IMR-90 (cell line): ENCODE measurements at regions not wholly inside any gene's neighbourhood (a gene's known extent, or its start where the extent isn't known, plus 50 kb on each side); places are given as distances from the start of the nearest gene placed in this dataset.

ENCODE experiments used
- ATAC-seq: fragments of 200-7000 bp; cut with Tn5 transposase; 2 replicates; pipeline ENCODE4 v1.9.1; 2020; ENCODE audit warnings: low read depth, mild to moderate bottlenecking, moderate library complexity
- BruUV-seq: library from RNA; stranded (reverse); fragments of 400-500 nt; replicated peaks from 2 replicates; lab custom pipeline; 2021; lab: Mats Ljungman, UMichigan
- CTCF ChIA-PET: fragments of 300-600 bp; formaldehyde crosslinking; extraction: SDS; loops from one replicate; lab custom pipeline; 2021; ENCODE audit warnings: antibody characterized with exemption; lab: Yijun Ruan, JAX
- POLR2A ChIA-PET: fragments of 300-600 bp; sonication (Branson Sonifier 250); formaldehyde crosslinking; loops from one replicate; lab custom pipeline; 2022; ENCODE audit warnings: antibody characterized with exemption; ENCODE audit not compliant: unreplicated experiment; lab: Charles Lee
- DNase-seq: peaks from one replicate; pipeline ENCODE4 v3.0.0; 2013
- H2AFZ ChIP-seq: replicated peaks from 2 replicates; pipeline ENCODE3; 2013; ENCODE audit warnings: low read length, mild to moderate bottlenecking; ENCODE audit not compliant: poor library complexity
- H2AK5ac ChIP-seq: 2 replicates; pipeline ENCODE4 v1.6.1; 2013; ENCODE audit warnings: low read depth, low read length, inconsistent platforms
- H2AK9ac ChIP-seq: replicated peaks from 2 replicates; pipeline ENCODE3; 2013; ENCODE audit warnings: mild to moderate bottlenecking, low read depth, low read length, moderate library complexity; ENCODE audit not compliant: poor library complexity
- H2BK120ac ChIP-seq: 2 replicates; pipeline ENCODE4 v1.6.1; 2013; ENCODE audit warnings: low read depth, low read length, inconsistent platforms
- H2BK15ac ChIP-seq: 3 replicates; pipeline ENCODE4 v1.6.1; 2013; ENCODE audit warnings: low read depth, low read length, inconsistent platforms
- H2BK20ac ChIP-seq: 2 replicates; pipeline ENCODE4 v1.6.1; 2013; ENCODE audit warnings: low read depth, mild to moderate bottlenecking, inconsistent platforms, low read length, moderate library complexity
- H2BK5ac ChIP-seq: 2 replicates; pipeline ENCODE4 v1.6.1; 2013; ENCODE audit warnings: mild to moderate bottlenecking, low read depth, low read length, inconsistent platforms; ENCODE audit not compliant: poor library complexity, severe bottlenecking
- H3K14ac ChIP-seq: replicated peaks from 2 replicates; pipeline ENCODE4 v1.6.1; 2013; ENCODE audit warnings: low read depth, low read length, inconsistent platforms
- H3K18ac ChIP-seq: 2 replicates; pipeline ENCODE4 v1.6.1; 2013; ENCODE audit warnings: low read depth, low read length, control low read depth
- H3K23ac ChIP-seq: 2 replicates; pipeline ENCODE4 v1.6.1; 2013; ENCODE audit warnings: low read depth, low read length, inconsistent platforms
- H3K27ac ChIP-seq: 2 replicates; pipeline ENCODE4 v1.5.1; 2013; ENCODE audit warnings: mild to moderate bottlenecking, control low read depth, low read length; ENCODE audit not compliant: insufficient read depth
- H3K27me3 ChIP-seq: 2 replicates; pipeline ENCODE4 v1.6.1; 2013; ENCODE audit warnings: low read length; ENCODE audit not compliant: control insufficient read depth, insufficient read depth
- H3K36me3 ChIP-seq: 2 replicates; pipeline ENCODE4 v1.6.1; 2013; ENCODE audit warnings: low read length, mixed read lengths; ENCODE audit not compliant: control insufficient read depth, insufficient read depth
- H3K4ac ChIP-seq: 2 replicates; pipeline ENCODE4 v1.6.1; 2013; ENCODE audit warnings: low read depth, low read length, inconsistent platforms
- H3K4me1 ChIP-seq: 2 replicates; pipeline ENCODE4 v1.6.1; 2013; ENCODE audit warnings: low read length, mixed read lengths; ENCODE audit not compliant: control insufficient read depth, insufficient read depth
- H3K4me2 ChIP-seq: 2 replicates; pipeline ENCODE4 v1.6.1; 2013; ENCODE audit warnings: low read depth, mild to moderate bottlenecking, control low read depth, low read length, moderate library complexity
- H3K4me3 ChIP-seq: 2 replicates; pipeline ENCODE4 v1.5.1; 2013; ENCODE audit warnings: low read depth, mild to moderate bottlenecking, control low read depth, low read length, moderate library complexity; ENCODE audit not compliant: insufficient read depth
- H3K56ac ChIP-seq: 2 replicates; pipeline ENCODE4 v1.6.1; 2013; ENCODE audit warnings: low read length, inconsistent platforms; ENCODE audit not compliant: insufficient read depth; ENCODE audit errors: extremely low read depth
- H3K79me1 ChIP-seq, 2 experiments: 2 replicates each; pipeline ENCODE4 v1.6.1; 2013; ENCODE audit warnings: low read length in 2 of 2, inconsistent platforms in 1 of 2, low read depth in 1 of 2
- H3K9ac ChIP-seq: 2 replicates; pipeline ENCODE4 v1.6.1; 2013; ENCODE audit warnings: low read depth, low read length, control low read depth
- H3K9me1 ChIP-seq: 2 replicates; pipeline ENCODE4 v1.6.1; 2013; ENCODE audit warnings: low read length, inconsistent platforms; ENCODE audit not compliant: insufficient read depth
- H3K9me3 ChIP-seq: 2 replicates; pipeline ENCODE4 v1.6.1; 2013; ENCODE audit warnings: low read length; ENCODE audit not compliant: control insufficient read depth, insufficient read depth
- H4K20me1 ChIP-seq: 2 replicates; pipeline ENCODE4 v1.6.1; 2013; ENCODE audit warnings: low read length, inconsistent platforms; ENCODE audit not compliant: insufficient read depth
- H4K5ac ChIP-seq: 2 replicates; pipeline ENCODE4 v1.6.1; 2013; ENCODE audit warnings: mild to moderate bottlenecking, low read depth, low read length, control low read depth
- H4K8ac ChIP-seq, 2 experiments: 2 replicates each; pipeline ENCODE4 v1.6.1; 2013; ENCODE audit warnings: low read depth in 2 of 2, low read length in 2 of 2, control low read depth in 1 of 2, inconsistent platforms in 1 of 2
- H4K91ac ChIP-seq: 2 replicates; pipeline ENCODE4 v1.6.1; 2013; ENCODE audit warnings: low read depth, low read length, inconsistent platforms; ENCODE audit not compliant: insufficient read depth
- CHD1 ChIP-seq: IDR thresholded peaks from 2 replicates; pipeline ENCODE4 v1.6.1; 2012; ENCODE audit warnings: low read depth, low read length, improper control_type of control experiment
- CTCF ChIP-seq: conservative IDR thresholded peaks from 2 replicates; pipeline ENCODE4 v1.5.1; 2012; ENCODE audit warnings: mild to moderate bottlenecking, low read depth, low read length, improper control_type of control experiment
- MXI1 ChIP-seq: IDR thresholded peaks from 2 replicates; pipeline ENCODE4 v1.6.1; 2012; ENCODE audit warnings: low read depth, mild to moderate bottlenecking, low read length, moderate library complexity, borderline replicate concordance
- NFE2L2 ChIP-seq: fragments of 150-350 bp; IDR thresholded peaks from 2 replicates; pipeline ENCODE4 v1.6.1; 2016; ENCODE audit warnings: low read depth, mild to moderate bottlenecking, low read length
- POLR2A ChIP-seq: IDR thresholded peaks from 2 replicates; pipeline ENCODE4 v1.6.1; 2012; ENCODE audit warnings: mild to moderate bottlenecking, low read depth, low read length
- RAD21 ChIP-seq: IDR thresholded peaks from 2 replicates; pipeline ENCODE4 v1.6.1; 2012; ENCODE audit warnings: low read length, improper control_type of control experiment
- SMC3 ChIP-seq: fragments of 150-350 bp; IDR thresholded peaks from 2 replicates; pipeline ENCODE4 v1.6.1; 2016; ENCODE audit warnings: low read depth, mild to moderate bottlenecking, antibody characterized with exemption, low read length, moderate library complexity
- USF2 ChIP-seq: fragments of 150-350 bp; IDR thresholded peaks from 2 replicates; pipeline ENCODE4 v1.6.1; 2017; ENCODE audit warnings: mild to moderate bottlenecking, antibody characterized with exemption, low read length, low read depth
- WGBS, 2 experiments: methylation state at CpG; one replicate each; pipeline versions ENCODE4 v1.1.5 to v1.1.7; 2013; ENCODE audit warnings: missing lambda C conversion rate in 2 of 2; ENCODE audit not compliant: insufficient read length in 1 of 2; ENCODE audit errors: extremely low coverage in 2 of 2; 5-methylcytosine and 5-hydroxymethylcytosine counted together
- dilution Hi-C: fragments of 300-500 bp; cut with HindIII; formaldehyde crosslinking; loops from one replicate; pipeline ENCODE4 v1.14.3; 2018; ENCODE audit warnings: low sequenced_read_pairs; ENCODE audit not compliant: unreplicated experiment
- in situ Hi-C: fragments of 300-500 bp; cut with MboI; formaldehyde crosslinking; loops from 3 replicates; pipeline ENCODE4 v1.14.3; 2019; ENCODE audit warnings: low sequenced_read_pairs, inconsistent platforms, mixed read lengths
- intact Hi-C: fragments of 100-400 bp; cut with micrococcal nuclease; formaldehyde crosslinking; loops from 2 replicates; pipeline ENCODE4 v1.10.0; 2022

GRCh38 chr13:76683854-76684253 lies 202.4 kb downstream of the KCTD12 start:
- H3K23ac ChIP-seq, result no peak overlapping the region
- ATAC-seq (peak; percentile 60), DNase-seq (no peak)
- no peak overlapping the region for H2BK15ac ChIP-seq
- no peak overlapping the region for H3K14ac ChIP-seq
- dilution Hi-C loops (no loop called here), in situ Hi-C loops (no loop called here), intact Hi-C loops (no loop called here)
- H3K4me3 ChIP-seq, result no peak overlapping the region
- H4K5ac ChIP-seq, result no peak overlapping the region
- TF ChIP-seq USF2, result no peak
- no peak for TF ChIP-seq NFE2L2
- TF ChIP-seq POLR2A, result no peak
- no peak for TF ChIP-seq RAD21
- no peak for TF ChIP-seq CHD1
- no peak for TF ChIP-seq SMC3
- TF ChIP-seq CTCF, result no peak
- TF ChIP-seq MXI1, result no peak
- no peak overlapping the region for H3K9ac ChIP-seq
- no peak overlapping the region for H2AK5ac ChIP-seq
- H4K91ac ChIP-seq, result no peak overlapping the region
- no peaks in the 10 kb centered on the region for H3K27me3 ChIP-seq
- H3K9me1 ChIP-seq, result no peaks in the 10 kb centered on the region
- H3K36me3 ChIP-seq, result no peaks in the 10 kb centered on the region
- no peaks in the 10 kb centered on the region for H3K9me3 ChIP-seq
- H3K27ac ChIP-seq, result no peak overlapping the region
- H3K4ac ChIP-seq, result no peak overlapping the region
- BruUV-seq, result no TSS peak
- no peaks in the 10 kb centered on the region for H4K20me1 ChIP-seq
- H3K56ac ChIP-seq, result no peak overlapping the region
- H3K18ac ChIP-seq, result no peak overlapping the region
- no peak overlapping the region for H2BK120ac ChIP-seq
- no peak overlapping the region for H4K8ac ChIP-seq
- no peaks in the 10 kb centered on the region for H3K79me1 ChIP-seq
- H2AK9ac ChIP-seq, result no peak overlapping the region
- no CpG with 5 or more reads among the region's 2 CpGs for WGBS, 2 experiments
- H2BK5ac ChIP-seq, result no peak overlapping the region
- no peak overlapping the region for H2AFZ ChIP-seq
- ChIA-PET CTCF (no interaction called here), POLR2A (no interaction called here)
- no peak overlapping the region for H2BK20ac ChIP-seq
- H3K4me2 ChIP-seq, result no peak overlapping the region; the same call in 1 of the 2 replicates
- H3K4me1 ChIP-seq, result no peaks in the 10 kb centered on the region
